ENCODE measurements at regions not wholly inside any gene's neighbourhood (a gene's known extent, or its start where the extent isn't known, plus 50 kb on each side); places are given as distances from the start of the nearest gene placed in this dataset.
"Not testable (repeated sequence)": the region's sequence is repeated elsewhere in the genome, so short reads cannot be mapped to it uniquely, and the experiment has no call there.

GRCh38 chr3:170656284-170656683 is 70.4 kb upstream of the SLC7A14 start:
- no peak for DNase-seq (ENCODE audit: low read depth in 2 of 2)

- DNase-seq (ENCODE audit: low read depth in 2 of 2): no peak
Observed at GRCh38 chr3:170653801-170654200, 67.9 kb upstream of the SLC7A14 start.

GRCh38 chr3:170651260-170651845 is 65.5 kb upstream of the SLC7A14 start:
- no peak for DNase-seq (ENCODE audit: low read depth in 2 of 2)

- DNase-seq (ENCODE audit: low read depth in 2 of 2): not testable (repeated sequence)
Observed at GRCh38 chr3:170650557-170650956, 64.7 kb upstream of the SLC7A14 start.

GRCh38 chr3:170644711-170645110 is 58.8 kb upstream of the SLC7A14 start:
- DNase-seq (ENCODE audit: low read depth in 2 of 2): no peak

GRCh38 chr3:170643831-170644230 is 58.0 kb upstream of the SLC7A14 start:
- no peak for DNase-seq (ENCODE audit: low read depth in 2 of 2)

- DNase-seq (ENCODE audit: low read depth in 2 of 2): no peak
Observed at GRCh38 chr3:170642882-170643601, 57.2 kb upstream of the SLC7A14 start.

GRCh38 chr3:170641510-170642236 is 55.8 kb upstream of the SLC7A14 start:
- DNase-seq (ENCODE audit: low read depth in 2 of 2): no peak

- no peak for DNase-seq (ENCODE audit: low read depth in 2 of 2)
Observed at GRCh38 chr3:170640737-170641171, 54.9 kb upstream of the SLC7A14 start.

- DNase-seq (ENCODE audit: low read depth in 2 of 2): no peak
Observed at GRCh38 chr3:170638988-170639387, 53.1 kb upstream of the SLC7A14 start.

- no peak for DNase-seq (ENCODE audit: low read depth in 2 of 2)
Observed at GRCh38 chr3:170637306-170637705, 51.4 kb upstream of the SLC7A14 start.

- DNase-seq (ENCODE audit: low read depth in 2 of 2): no peak
Observed at GRCh38 chr3:170636400-170636973, 50.6 kb upstream of the SLC7A14 start.
